HepG2 (cell line): ENCODE measurements at regions not wholly inside any gene's neighbourhood (a gene's known extent, or its start where the extent isn't known, plus 50 kb on each side); places are given as distances from the start of the nearest gene placed in this dataset.

Experiments
- ATAC-seq: fragments of 200-7000 bp; cut with Tn5 transposase; 3 replicates; pipeline ENCODE4 v1.9.1; 2020; ENCODE audit warnings: mild to moderate bottlenecking, moderate library complexity
- BruUV-seq: library from RNA; stranded (reverse); fragments of 400-500 nt; replicated peaks from 2 replicates; lab custom pipeline; 2021; lab: Mats Ljungman, UMichigan
- CTCF ChIA-PET: fragments of 300-600 bp; formaldehyde crosslinking; extraction: SDS; loops from one replicate; lab custom pipeline; 2021; ENCODE audit warnings: low total read pairs, inconsistent platforms, low intra/inter-chr PET ratio; lab: Yijun Ruan, JAX
- POLR2A ChIA-PET: fragments of 350-600 bp; sonication (Branson Sonifier 250); formaldehyde crosslinking; loops from one replicate; lab custom pipeline; 2020; ENCODE audit warnings: antibody characterized with exemption, inconsistent platforms; lab: Yijun Ruan, JAX
- DNase-seq: peaks from one replicate; pipeline ENCODE4 v3.0.0-alpha.2; 2015; ENCODE audit warnings: low spot score
- FAIRE-seq: peaks from 3 replicates; lab custom pipeline; 2011; peaks lifted over from hg19 to GRCh38; lab: Jason Lieb, UNC
- H2AFZ ChIP-seq: one replicate; pipeline ENCODE4 v1.6.1; 2011; ENCODE audit warnings: low read length, inconsistent platforms
- H3K27ac ChIP-seq: fragments of 300-600 bp; 3 replicates; pipeline ENCODE4 v1.8.0; 2011; ENCODE audit warnings: mixed run types, mild to moderate bottlenecking, mixed read lengths, low read length, inconsistent platforms; ENCODE audit not compliant: insufficient read depth; ENCODE audit errors: extremely low read length
- H3K27me3 ChIP-seq, 2 experiments: fragments of 200-600 bp in 1 of 2; 2 replicates in 1 of 2; 3 replicates in 1 of 2; pipeline versions ENCODE4 v1.6.0 to v1.8.0; 2011; ENCODE audit warnings: low read length in 2 of 2, mild to moderate bottlenecking in 2 of 2, moderate library complexity in 2 of 2, inconsistent platforms in 1 of 2; ENCODE audit not compliant: insufficient read depth in 2 of 2, control insufficient read depth in 1 of 2
- H3K36me3 ChIP-seq, 2 experiments: fragments of 200-600 bp in 1 of 2; replicated peaks in 1 of 2; 2 replicates in 1 of 2; 3 replicates in 1 of 2; pipeline versions ENCODE4 v1.5.1 to v1.8.0; 2011; ENCODE audit warnings: low read length in 2 of 2, inconsistent platforms in 1 of 2; ENCODE audit not compliant: insufficient read depth in 2 of 2, control insufficient read depth in 1 of 2
- H3K4me1 ChIP-seq: 2 replicates; pipeline ENCODE4 v1.5.1; 2012; ENCODE audit warnings: low read length, inconsistent platforms; ENCODE audit not compliant: insufficient read depth
- H3K4me2 ChIP-seq: 2 replicates; pipeline ENCODE4 v1.6.0; 2011; ENCODE audit warnings: low read depth, low read length, inconsistent platforms
- H3K4me3 ChIP-seq, 3 experiments: fragments of 200-600 bp in 1 of 3; sonication (generic), shearing (Covaris generic) in 1 of 3; replicated peaks in 1 of 3; 2 replicates each; pipeline ENCODE4 v1.5.1; 2011 to 2016; ENCODE audit warnings: low read length in 3 of 3, inconsistent platforms in 2 of 3, low read depth in 2 of 3, mild to moderate bottlenecking in 2 of 3, control low read depth in 1 of 3, mixed read lengths in 1 of 3; ENCODE audit not compliant: insufficient read depth in 1 of 3
- H3K79me2 ChIP-seq: one replicate; pipeline ENCODE4 v1.6.1; 2011; ENCODE audit warnings: low read length, inconsistent platforms; ENCODE audit not compliant: insufficient read depth
- H3K9ac ChIP-seq: 2 replicates; pipeline ENCODE4 v1.6.0; 2011; ENCODE audit warnings: mild to moderate bottlenecking, low read depth, low read length, inconsistent platforms; ENCODE audit not compliant: insufficient read depth
- H3K9me3 ChIP-seq: 2 replicates; pipeline ENCODE4 v1.5.1; 2012; ENCODE audit warnings: mild to moderate bottlenecking, low read length
- H4K20me1 ChIP-seq: 2 replicates; pipeline ENCODE4 v1.6.0; 2011; ENCODE audit warnings: inconsistent platforms, mild to moderate bottlenecking, low read length, moderate library complexity; ENCODE audit not compliant: insufficient read depth
- ARID2 ChIP-seq: sonication (generic); formaldehyde crosslinking; IDR thresholded peaks from 2 replicates; pipeline ENCODE4 v1.8.1; 2022; ENCODE audit warnings: mild to moderate bottlenecking, missing genetic modification reagents, borderline replicate concordance
- ATF7-NPFF ChIP-seq: sonication (generic); formaldehyde crosslinking; IDR thresholded peaks from 2 replicates; pipeline ENCODE4 v1.8.1; 2023; ENCODE audit warnings: mild to moderate bottlenecking, low read depth, missing genetic modification reagents, moderate library complexity
- in situ Hi-C: cut with HindIII; loops from 2 replicates; pipeline ENCODE4 v1.10.0; 2017; ENCODE audit warnings: low pct_unique_long_range_greater_than_20kb; ENCODE audit not compliant: extremely low pct_ligation_motif_present
- intact Hi-C: fragments of 100-400 bp; cut with micrococcal nuclease; formaldehyde crosslinking; loops from one replicate; pipeline ENCODE4 v1.10.0; 2022; ENCODE audit not compliant: unreplicated experiment
- TF ChIP-seq, protein P1 (sequence below): sonication (generic); formaldehyde crosslinking; IDR thresholded peaks from 2 replicates; pipeline ENCODE4 v1.5.1; 2020; ENCODE audit warnings: mild to moderate bottlenecking, missing genetic modification reagents, moderate library complexity

DNA sequence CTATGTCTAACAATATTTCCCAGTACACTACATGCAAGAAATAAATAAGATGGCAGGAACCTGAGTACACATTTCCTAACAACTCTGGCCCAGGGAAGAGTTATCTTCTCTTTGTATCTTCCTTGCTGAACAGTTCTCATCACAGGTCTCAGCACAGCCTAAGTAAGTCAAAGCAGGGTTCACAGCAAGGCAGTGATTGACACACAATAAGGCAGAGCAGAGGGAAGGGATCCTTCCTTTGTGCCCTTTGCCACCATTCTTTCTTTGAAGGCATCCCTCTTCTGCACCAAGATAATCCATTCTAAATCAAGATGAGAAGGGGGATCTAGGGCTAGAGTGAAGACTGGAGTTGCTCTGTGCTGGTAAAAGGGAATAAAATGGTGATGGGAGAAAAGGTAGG lies 73.4 kb upstream of the TRPC4 start:
- Histone ChIP-seq H3K9ac (no peak overlapping the region), H3K36me3 (no peaks in the 10 kb centered on the region), H3K4me2 (no peak overlapping the region), H3K27ac (no peak overlapping the region), H3K79me2 (no peaks in the 10 kb centered on the region), H3K4me3 (no peak overlapping the region), H4K20me1 (no peaks in the 10 kb centered on the region), H2AFZ (no peak overlapping the region), H3K9me3 (no peaks in the 10 kb centered on the region), H3K27me3 (no peaks in the 10 kb centered on the region; a peak in 1 of 5 replicates), H3K4me1 (no peaks in the 10 kb centered on the region)
- no peak for ATAC-seq
- ChIA-PET POLR2A (no interaction called here), CTCF (no interaction called here)
- TF ChIP-seq ATF7-NPFF (CRISPR knock-in tag) (no peak), ARID2 (CRISPR knock-in tag) (no peak)
- TF ChIP-seq, protein P1, sequence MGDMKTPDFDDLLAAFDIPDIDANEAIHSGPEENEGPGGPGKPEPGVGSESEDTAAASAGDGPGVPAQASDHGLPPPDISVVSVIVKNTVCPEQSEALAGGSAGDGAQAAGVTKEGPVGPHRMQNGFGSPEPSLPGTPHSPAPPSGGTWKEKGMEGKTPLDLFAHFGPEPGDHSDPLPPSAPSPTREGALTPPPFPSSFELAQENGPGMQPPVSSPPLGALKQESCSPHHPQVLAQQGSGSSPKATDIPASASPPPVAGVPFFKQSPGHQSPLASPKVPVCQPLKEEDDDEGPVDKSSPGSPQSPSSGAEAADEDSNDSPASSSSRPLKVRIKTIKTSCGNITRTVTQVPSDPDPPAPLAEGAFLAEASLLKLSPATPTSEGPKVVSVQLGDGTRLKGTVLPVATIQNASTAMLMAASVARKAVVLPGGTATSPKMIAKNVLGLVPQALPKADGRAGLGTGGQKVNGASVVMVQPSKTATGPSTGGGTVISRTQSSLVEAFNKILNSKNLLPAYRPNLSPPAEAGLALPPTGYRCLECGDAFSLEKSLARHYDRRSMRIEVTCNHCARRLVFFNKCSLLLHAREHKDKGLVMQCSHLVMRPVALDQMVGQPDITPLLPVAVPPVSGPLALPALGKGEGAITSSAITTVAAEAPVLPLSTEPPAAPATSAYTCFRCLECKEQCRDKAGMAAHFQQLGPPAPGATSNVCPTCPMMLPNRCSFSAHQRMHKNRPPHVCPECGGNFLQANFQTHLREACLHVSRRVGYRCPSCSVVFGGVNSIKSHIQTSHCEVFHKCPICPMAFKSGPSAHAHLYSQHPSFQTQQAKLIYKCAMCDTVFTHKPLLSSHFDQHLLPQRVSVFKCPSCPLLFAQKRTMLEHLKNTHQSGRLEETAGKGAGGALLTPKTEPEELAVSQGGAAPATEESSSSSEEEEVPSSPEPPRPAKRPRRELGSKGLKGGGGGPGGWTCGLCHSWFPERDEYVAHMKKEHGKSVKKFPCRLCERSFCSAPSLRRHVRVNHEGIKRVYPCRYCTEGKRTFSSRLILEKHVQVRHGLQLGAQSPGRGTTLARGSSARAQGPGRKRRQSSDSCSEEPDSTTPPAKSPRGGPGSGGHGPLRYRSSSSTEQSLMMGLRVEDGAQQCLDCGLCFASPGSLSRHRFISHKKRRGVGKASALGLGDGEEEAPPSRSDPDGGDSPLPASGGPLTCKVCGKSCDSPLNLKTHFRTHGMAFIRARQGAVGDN (CRISPR knock-in tag), result no peak
- no peak for DNase-seq
- no TSS peak for BruUV-seq
- in situ Hi-C loops (no loop called here), intact Hi-C loops (no loop called here)
- no peak for FAIRE-seq
